ENCODE measurements at regions not wholly inside any gene's neighbourhood (a gene's known extent, or its start where the extent isn't known, plus 50 kb on each side); places are given as distances from the start of the nearest gene placed in this dataset.

DNA sequence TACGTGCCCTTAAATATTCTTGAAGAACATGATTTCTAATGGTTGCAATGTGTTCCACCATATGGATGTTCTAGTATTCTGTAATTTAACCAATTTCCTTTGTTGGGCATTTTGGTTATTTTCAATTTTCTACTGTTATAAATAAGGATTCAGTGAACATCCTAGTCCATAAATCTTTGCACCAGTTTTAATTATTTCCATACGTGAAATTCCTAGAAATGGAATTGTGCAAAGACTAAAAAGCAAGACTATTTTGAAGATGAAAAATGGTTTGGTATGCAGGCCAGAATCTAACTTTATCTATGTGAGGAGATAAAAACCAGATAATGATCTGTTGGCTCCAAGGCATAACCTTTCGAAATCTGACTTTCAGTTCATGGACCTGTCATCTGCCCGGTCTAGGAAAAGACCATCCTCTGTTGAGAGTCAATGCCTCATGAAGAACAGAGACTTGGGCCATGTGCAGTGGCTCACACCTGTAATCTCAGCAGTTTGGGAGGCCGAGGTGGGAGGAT lies 633.2 kb upstream of the NRP1 start:
- TF ChIP-seq, protein P1, sequence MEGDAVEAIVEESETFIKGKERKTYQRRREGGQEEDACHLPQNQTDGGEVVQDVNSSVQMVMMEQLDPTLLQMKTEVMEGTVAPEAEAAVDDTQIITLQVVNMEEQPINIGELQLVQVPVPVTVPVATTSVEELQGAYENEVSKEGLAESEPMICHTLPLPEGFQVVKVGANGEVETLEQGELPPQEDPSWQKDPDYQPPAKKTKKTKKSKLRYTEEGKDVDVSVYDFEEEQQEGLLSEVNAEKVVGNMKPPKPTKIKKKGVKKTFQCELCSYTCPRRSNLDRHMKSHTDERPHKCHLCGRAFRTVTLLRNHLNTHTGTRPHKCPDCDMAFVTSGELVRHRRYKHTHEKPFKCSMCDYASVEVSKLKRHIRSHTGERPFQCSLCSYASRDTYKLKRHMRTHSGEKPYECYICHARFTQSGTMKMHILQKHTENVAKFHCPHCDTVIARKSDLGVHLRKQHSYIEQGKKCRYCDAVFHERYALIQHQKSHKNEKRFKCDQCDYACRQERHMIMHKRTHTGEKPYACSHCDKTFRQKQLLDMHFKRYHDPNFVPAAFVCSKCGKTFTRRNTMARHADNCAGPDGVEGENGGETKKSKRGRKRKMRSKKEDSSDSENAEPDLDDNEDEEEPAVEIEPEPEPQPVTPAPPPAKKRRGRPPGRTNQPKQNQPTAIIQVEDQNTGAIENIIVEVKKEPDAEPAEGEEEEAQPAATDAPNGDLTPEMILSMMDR (IDR thresholded peaks at IDR 0.05) = no peak

DNA sequence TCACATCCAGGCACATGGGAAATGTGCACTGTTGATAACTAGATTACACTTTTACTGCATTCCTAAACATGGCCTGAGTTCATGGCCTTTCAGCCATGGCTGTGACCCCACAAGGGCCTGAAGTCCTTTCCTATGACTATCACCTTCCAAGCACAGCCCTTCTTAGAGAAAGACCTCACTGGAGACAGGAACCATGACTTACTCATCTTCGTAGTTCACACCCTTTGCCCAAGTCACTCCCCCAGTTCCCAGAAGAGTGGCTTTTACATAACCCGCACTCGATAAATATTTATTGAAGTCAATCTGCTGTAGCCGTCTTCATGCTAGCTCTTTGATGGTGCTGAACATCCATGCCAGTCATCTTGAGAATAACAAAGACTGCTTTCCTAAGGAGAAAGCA lies 632.5 kb upstream of the NRP1 start:
- TF ChIP-seq, protein P1 (IDR thresholded peaks at IDR 0.05) = no peak

- TF ChIP-seq, protein P1 (IDR thresholded peaks at IDR 0.05) = no peak
Measured at GRCh38 chr10:33965795-33966581, 631.5 kb upstream of the NRP1 start.

GRCh38 chr10:33963729-33964128 lies 629.3 kb upstream of the NRP1 start:
- TF ChIP-seq, protein P1 (IDR thresholded peaks at IDR 0.05) = no peak

DNA sequence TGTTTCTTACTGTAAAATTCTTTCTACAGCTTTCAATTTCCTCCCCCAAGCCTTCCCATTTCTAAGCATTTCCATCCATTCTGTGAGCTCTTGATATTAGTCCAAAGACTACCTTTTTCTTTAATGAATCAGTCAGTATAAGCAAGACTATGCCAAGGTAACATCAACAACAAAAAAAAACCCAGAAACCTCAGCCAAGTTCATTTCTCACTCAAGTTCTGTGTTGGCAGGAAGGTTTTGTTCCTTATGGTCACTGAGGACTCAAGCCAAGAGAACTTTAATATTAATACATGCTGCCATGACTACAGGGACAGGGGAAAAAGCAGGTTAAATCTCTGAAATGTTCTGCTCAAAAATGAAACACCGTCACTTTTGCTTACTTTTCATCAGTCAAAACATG lies 621.2 kb upstream of the NRP1 start:
- TF ChIP-seq, protein P1 (IDR thresholded peaks at IDR 0.05) = no peak

GRCh38 chr10:33952692-33953360 lies 618.4 kb upstream of the NRP1 start:
- TF ChIP-seq, protein P1 (IDR thresholded peaks at IDR 0.05) = no peak

DNA sequence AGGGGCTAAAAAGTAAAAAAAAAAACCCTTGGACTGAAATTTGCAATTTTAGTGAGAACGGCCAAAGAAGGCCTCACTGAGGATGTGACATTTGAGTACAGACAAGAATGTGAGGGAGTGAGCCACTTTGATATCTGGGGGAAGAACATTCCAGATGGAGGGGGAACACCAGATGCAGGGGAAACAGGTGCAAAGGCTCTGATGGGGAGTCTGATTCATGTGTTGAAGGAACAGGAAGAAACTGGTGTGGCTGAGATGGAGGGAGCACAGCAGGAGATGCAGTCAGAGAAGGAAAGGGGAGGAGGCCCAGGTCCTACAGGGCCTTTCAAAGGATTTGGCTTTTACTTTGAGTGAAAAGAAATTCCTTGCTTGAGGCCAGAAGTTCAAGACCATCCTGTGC lies 615.7 kb upstream of the NRP1 start:
- TF ChIP-seq, protein P1 (IDR thresholded peaks at IDR 0.05) = no peak
